PFSK-1 (cell line): ENCODE measurements at regions not wholly inside any gene's neighbourhood (a gene's known extent, or its start where the extent isn't known, plus 50 kb on each side); places are given as distances from the start of the nearest gene placed in this dataset.

ENCODE experiments used
- FOXP2 ChIP-seq: optimal IDR thresholded peaks from 2 replicates; pipeline ENCODE3; 2011; ENCODE audit warnings: borderline replicate concordance, control low read depth, inconsistent platforms; ENCODE audit not compliant: insufficient read depth; ENCODE audit errors: extremely low read length, extremely low read depth
- POLR2AphosphoS5 ChIP-seq: IDR thresholded peaks from 2 replicates; pipeline ENCODE4 v1.6.1; 2012; ENCODE audit warnings: low read depth, mild to moderate bottlenecking, control low read depth, low read length, moderate library complexity
- SIN3A ChIP-seq: IDR thresholded peaks from 2 replicates; pipeline ENCODE4 v1.6.1; 2012; ENCODE audit warnings: mild to moderate bottlenecking, low read length, moderate library complexity, borderline replicate concordance; ENCODE audit not compliant: insufficient read depth
- TAF1 ChIP-seq: IDR thresholded peaks from 2 replicates; pipeline ENCODE4 v1.6.1; 2012; ENCODE audit warnings: low read length, control low read depth, borderline replicate concordance; ENCODE audit not compliant: insufficient read depth
- TF ChIP-seq, protein P1 (sequence below), 2 experiments: IDR thresholded peaks; 2 replicates each; pipeline versions ENCODE4 v1.6.1 to v1.8.0; 2011 to 2012; ENCODE audit warnings: low read depth in 2 of 2, low read length in 2 of 2, control low read depth in 1 of 2, inconsistent platforms in 1 of 2, mild to moderate bottlenecking in 1 of 2, moderate library complexity in 1 of 2; ENCODE audit not compliant: insufficient read depth in 1 of 2

DNA sequence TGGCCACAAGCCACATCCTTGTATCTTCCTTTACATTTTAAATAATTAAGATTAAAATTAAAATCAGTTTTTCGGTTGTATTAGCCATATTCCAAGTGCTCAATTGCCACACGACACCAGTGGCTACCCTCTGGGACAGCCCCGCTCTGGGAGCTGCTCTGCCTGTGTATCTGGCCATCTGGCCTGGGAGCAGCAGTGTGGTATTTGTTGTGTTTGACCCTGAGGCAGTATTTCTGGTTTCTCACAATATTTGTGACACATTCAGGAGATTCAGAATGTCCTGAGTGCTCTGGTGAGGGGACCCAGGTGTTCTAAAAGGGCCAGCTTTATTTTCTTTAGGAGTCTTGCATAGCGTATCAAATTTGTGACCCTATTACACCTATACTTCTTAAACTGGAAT lies 179.0 kb downstream of the SUCLA2 start:
- TF ChIP-seq POLR2AphosphoS5 (no peak), TAF1 (no peak), SIN3A (no peak), FOXP2 (no peak)
- TF ChIP-seq, protein P1, sequence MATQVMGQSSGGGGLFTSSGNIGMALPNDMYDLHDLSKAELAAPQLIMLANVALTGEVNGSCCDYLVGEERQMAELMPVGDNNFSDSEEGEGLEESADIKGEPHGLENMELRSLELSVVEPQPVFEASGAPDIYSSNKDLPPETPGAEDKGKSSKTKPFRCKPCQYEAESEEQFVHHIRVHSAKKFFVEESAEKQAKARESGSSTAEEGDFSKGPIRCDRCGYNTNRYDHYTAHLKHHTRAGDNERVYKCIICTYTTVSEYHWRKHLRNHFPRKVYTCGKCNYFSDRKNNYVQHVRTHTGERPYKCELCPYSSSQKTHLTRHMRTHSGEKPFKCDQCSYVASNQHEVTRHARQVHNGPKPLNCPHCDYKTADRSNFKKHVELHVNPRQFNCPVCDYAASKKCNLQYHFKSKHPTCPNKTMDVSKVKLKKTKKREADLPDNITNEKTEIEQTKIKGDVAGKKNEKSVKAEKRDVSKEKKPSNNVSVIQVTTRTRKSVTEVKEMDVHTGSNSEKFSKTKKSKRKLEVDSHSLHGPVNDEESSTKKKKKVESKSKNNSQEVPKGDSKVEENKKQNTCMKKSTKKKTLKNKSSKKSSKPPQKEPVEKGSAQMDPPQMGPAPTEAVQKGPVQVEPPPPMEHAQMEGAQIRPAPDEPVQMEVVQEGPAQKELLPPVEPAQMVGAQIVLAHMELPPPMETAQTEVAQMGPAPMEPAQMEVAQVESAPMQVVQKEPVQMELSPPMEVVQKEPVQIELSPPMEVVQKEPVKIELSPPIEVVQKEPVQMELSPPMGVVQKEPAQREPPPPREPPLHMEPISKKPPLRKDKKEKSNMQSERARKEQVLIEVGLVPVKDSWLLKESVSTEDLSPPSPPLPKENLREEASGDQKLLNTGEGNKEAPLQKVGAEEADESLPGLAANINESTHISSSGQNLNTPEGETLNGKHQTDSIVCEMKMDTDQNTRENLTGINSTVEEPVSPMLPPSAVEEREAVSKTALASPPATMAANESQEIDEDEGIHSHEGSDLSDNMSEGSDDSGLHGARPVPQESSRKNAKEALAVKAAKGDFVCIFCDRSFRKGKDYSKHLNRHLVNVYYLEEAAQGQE (IDR thresholded peaks at IDR 0.05; ENCODE audit: insufficient read depth in 1 of 2, low read depth in 2 of 2, low read length in 2 of 2), result no peak
